Activated naive CD8-positive, alpha-beta T cell (primary cell): ENCODE measurements at regions not wholly inside any gene's neighbourhood (a gene's known extent, or its start where the extent isn't known, plus 50 kb on each side); places are given as distances from the start of the nearest gene placed in this dataset.

Experiments used
- H3K27ac Mint-ChIP-seq: one replicate; pipeline ENCODE4 v1.8.0; 2021; ENCODE audit warnings: mixed read lengths
- H3K27me3 Mint-ChIP-seq: one replicate; pipeline ENCODE4 v1.8.0; 2021; ENCODE audit warnings: mixed read lengths
- H3K36me3 Mint-ChIP-seq: one replicate; pipeline ENCODE4 v1.8.0; 2021; ENCODE audit warnings: mixed read lengths
- H3K4me1 Mint-ChIP-seq: one replicate; pipeline ENCODE4 v1.8.0; 2021; ENCODE audit warnings: low read depth, mixed read lengths
- H3K4me3 Mint-ChIP-seq: one replicate; pipeline ENCODE4 v1.8.0; 2021; ENCODE audit warnings: mild to moderate bottlenecking, mixed read lengths
- H3K9me3 Mint-ChIP-seq: one replicate; pipeline ENCODE4 v1.8.0; 2021; ENCODE audit warnings: low read depth, mixed read lengths

DNA sequence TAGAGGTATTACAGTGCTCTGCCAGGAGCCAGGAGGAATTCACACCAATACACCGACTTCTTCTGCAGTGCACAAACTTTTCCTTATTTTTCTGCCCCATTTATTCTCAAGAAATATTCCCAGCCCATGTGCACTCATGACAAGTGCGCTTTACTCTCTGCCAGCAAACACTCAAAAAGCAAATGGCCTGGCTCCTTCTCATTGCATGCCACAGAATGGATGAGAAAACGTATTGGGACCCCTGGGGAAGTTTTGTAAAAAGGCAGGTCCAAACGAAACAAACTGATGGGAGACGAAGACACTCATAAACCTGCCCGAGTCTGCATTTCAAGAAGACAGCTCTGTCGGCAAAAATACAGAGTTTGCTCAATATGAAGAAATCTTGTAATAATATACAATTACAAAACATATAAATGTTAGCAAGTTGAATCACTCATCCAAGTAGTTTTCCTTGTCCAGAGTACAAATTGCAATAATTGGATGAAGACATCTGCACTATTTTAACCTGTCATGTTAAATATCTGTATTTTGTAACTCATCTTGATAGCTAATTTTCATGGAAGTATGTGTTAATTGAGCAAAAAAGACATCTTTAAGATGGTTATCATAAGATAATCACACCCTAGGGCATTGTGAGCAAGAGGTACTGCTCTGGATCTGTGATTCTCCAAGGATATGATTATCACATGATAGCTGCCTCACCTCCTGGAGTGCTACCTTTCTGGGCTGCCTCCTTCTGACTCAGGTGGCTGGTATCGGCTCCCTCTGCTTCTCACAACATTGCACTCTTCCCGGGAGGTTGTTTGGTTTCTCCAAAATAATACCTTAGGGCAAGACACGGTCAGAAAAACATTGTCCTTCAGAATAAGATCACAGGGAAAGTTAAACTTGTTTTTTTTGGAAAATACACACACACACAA, 260.8 kb upstream of the G2E3 start:
- Mint-ChIP-seq H3K4me1 (no peaks in the 10 kb centered on the region), H3K4me3 (no peak overlapping the region), H3K36me3 (no peaks in the 10 kb centered on the region), H3K9me3 (no peaks in the 10 kb centered on the region), H3K27ac (no peak overlapping the region), H3K27me3 (peaks cover 6% of the 10 kb centered on the region)

- Mint-ChIP-seq H3K27me3 (peaks cover 4% of the 10 kb centered on the region), H3K4me3 (no peak overlapping the region), H3K27ac (no peak overlapping the region), H3K36me3 (no peaks in the 10 kb centered on the region), H3K9me3 (no peaks in the 10 kb centered on the region), H3K4me1 (no peaks in the 10 kb centered on the region)
Observed at GRCh38 chr14:30299915-30300314, 259.0 kb upstream of the G2E3 start.

DNA sequence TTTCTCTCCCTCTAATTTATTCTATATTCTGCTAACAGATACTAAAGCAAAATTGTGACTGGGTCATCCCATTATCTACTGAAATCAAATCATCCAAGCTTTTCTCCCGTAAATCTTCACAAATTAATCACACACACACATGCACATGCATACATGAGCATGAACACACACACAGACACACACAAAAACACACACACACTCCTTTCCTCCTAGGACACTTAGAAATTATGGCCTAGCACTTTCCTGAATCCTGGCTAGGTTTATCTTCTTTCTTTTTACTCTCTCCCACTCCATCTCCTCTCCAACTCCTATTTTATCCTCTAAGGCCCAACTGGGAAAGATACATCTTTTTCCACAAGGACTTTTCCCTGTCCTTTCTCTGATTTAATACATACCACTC, 255.6 kb upstream of the G2E3 start:
- no peaks in the 10 kb centered on the region for H3K4me1 Mint-ChIP-seq
- H3K27me3 Mint-ChIP-seq, result peaks cover 1% of the 10 kb centered on the region
- H3K27ac Mint-ChIP-seq, result no peak overlapping the region
- H3K4me3 Mint-ChIP-seq, result no peak overlapping the region
- H3K36me3 Mint-ChIP-seq, result no peaks in the 10 kb centered on the region
- H3K9me3 Mint-ChIP-seq, result no peaks in the 10 kb centered on the region

GRCh38 chr14:30305346-30305745, 253.6 kb upstream of the G2E3 start:
- no peak overlapping the region for H3K4me3 Mint-ChIP-seq
- no peaks in the 10 kb centered on the region for H3K4me1 Mint-ChIP-seq
- peaks cover 1% of the 10 kb centered on the region for H3K27me3 Mint-ChIP-seq
- no peaks in the 10 kb centered on the region for H3K9me3 Mint-ChIP-seq
- no peak overlapping the region for H3K27ac Mint-ChIP-seq
- H3K36me3 Mint-ChIP-seq, result no peaks in the 10 kb centered on the region

GRCh38 chr14:30309405-30309804, 249.6 kb upstream of the G2E3 start:
- Mint-ChIP-seq H3K4me1 (no peaks in the 10 kb centered on the region), H3K36me3 (no peaks in the 10 kb centered on the region)

GRCh38 chr14:30312214-30312613, 246.7 kb upstream of the G2E3 start:
- H3K4me1 Mint-ChIP-seq, result no peaks in the 10 kb centered on the region
- peaks cover 1% of the 10 kb centered on the region for H3K27me3 Mint-ChIP-seq
- H3K27ac Mint-ChIP-seq, result no peak overlapping the region
- no peak overlapping the region for H3K4me3 Mint-ChIP-seq
- no peaks in the 10 kb centered on the region for H3K36me3 Mint-ChIP-seq
- no peaks in the 10 kb centered on the region for H3K9me3 Mint-ChIP-seq

More at GRCh38 chr14:30309405-30309804, 249.6 kb upstream of the G2E3 start:
- H3K27ac Mint-ChIP-seq, result no peak overlapping the region
- peaks cover 1% of the 10 kb centered on the region for H3K27me3 Mint-ChIP-seq
- H3K4me3 Mint-ChIP-seq, result no peak overlapping the region
- no peaks in the 10 kb centered on the region for H3K9me3 Mint-ChIP-seq

- no peak overlapping the region for H3K4me3 Mint-ChIP-seq
- H3K36me3 Mint-ChIP-seq, result no peaks in the 10 kb centered on the region
- no peaks in the 10 kb centered on the region for H3K4me1 Mint-ChIP-seq
Observed at GRCh38 chr14:30317729-30318128, 241.2 kb upstream of the G2E3 start.

GRCh38 chr14:30322819-30323218, 236.1 kb upstream of the G2E3 start:
- Mint-ChIP-seq H3K36me3 (no peaks in the 10 kb centered on the region), H3K4me3 (no peak overlapping the region), H3K27me3 (no peaks in the 10 kb centered on the region), H3K4me1 (no peaks in the 10 kb centered on the region), H3K9me3 (no peaks in the 10 kb centered on the region), H3K27ac (no peak overlapping the region)

More at GRCh38 chr14:30317729-30318128, 241.2 kb upstream of the G2E3 start:
- Mint-ChIP-seq H3K27ac (no peak overlapping the region), H3K27me3 (peaks cover 2% of the 10 kb centered on the region), H3K9me3 (no peaks in the 10 kb centered on the region)

- Mint-ChIP-seq H3K27ac (no peak overlapping the region), H3K4me1 (no peaks in the 10 kb centered on the region), H3K27me3 (peaks cover 11% of the 10 kb centered on the region), H3K9me3 (peaks cover 3% of the 10 kb centered on the region), H3K36me3 (no peaks in the 10 kb centered on the region), H3K4me3 (no peak overlapping the region)
Observed at GRCh38 chr14:30330033-30330432, 228.9 kb upstream of the G2E3 start.

GRCh38 chr14:30330445-30330844, 228.5 kb upstream of the G2E3 start:
- no peaks in the 10 kb centered on the region for H3K36me3 Mint-ChIP-seq
- no peak overlapping the region for H3K4me3 Mint-ChIP-seq
- no peak overlapping the region for H3K27ac Mint-ChIP-seq
- H3K9me3 Mint-ChIP-seq, result peaks cover 3% of the 10 kb centered on the region
- peaks cover 11% of the 10 kb centered on the region for H3K27me3 Mint-ChIP-seq
- H3K4me1 Mint-ChIP-seq, result no peaks in the 10 kb centered on the region

- H3K4me3 Mint-ChIP-seq, result no peak overlapping the region
Observed at GRCh38 chr14:30331030-30331429, 227.9 kb upstream of the G2E3 start.

GRCh38 chr14:30332374-30332773, 226.6 kb upstream of the G2E3 start:
- peaks cover 3% of the 10 kb centered on the region for H3K9me3 Mint-ChIP-seq
- no peak overlapping the region for H3K4me3 Mint-ChIP-seq
- no peaks in the 10 kb centered on the region for H3K4me1 Mint-ChIP-seq
- no peak overlapping the region for H3K27ac Mint-ChIP-seq
- H3K27me3 Mint-ChIP-seq, result peaks cover 13% of the 10 kb centered on the region
- H3K36me3 Mint-ChIP-seq, result no peaks in the 10 kb centered on the region

More at GRCh38 chr14:30331030-30331429, 227.9 kb upstream of the G2E3 start:
- Mint-ChIP-seq H3K4me1 (no peaks in the 10 kb centered on the region), H3K27ac (no peak overlapping the region), H3K36me3 (no peaks in the 10 kb centered on the region), H3K9me3 (peaks cover 3% of the 10 kb centered on the region), H3K27me3 (peaks cover 11% of the 10 kb centered on the region)

- H3K27me3 Mint-ChIP-seq, result peaks cover 14% of the 10 kb centered on the region
- H3K27ac Mint-ChIP-seq, result no peak overlapping the region
- no peak overlapping the region for H3K4me3 Mint-ChIP-seq
- H3K4me1 Mint-ChIP-seq, result no peaks in the 10 kb centered on the region
- no peaks in the 10 kb centered on the region for H3K36me3 Mint-ChIP-seq
- peaks cover 3% of the 10 kb centered on the region for H3K9me3 Mint-ChIP-seq
Observed at GRCh38 chr14:30333934-30334333, 225.0 kb upstream of the G2E3 start.

DNA sequence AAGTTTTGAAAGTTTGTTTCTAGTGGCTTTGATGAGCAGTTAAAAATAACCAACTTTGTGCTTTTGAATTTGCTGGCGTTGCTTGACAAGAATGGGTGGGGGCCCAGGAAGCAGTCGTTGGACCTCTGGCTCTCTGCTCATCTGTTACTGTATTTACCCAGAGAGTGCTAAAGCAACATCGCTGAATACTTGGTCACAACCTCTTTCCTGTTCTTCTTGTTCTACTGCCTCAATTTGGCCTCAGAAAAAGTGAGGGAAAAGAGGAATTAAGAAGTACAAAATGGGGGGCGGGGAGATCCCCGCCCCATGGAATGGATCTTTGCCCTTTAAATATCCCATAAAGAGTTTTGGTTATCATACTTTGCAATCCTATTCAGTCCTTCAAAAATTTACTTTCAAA, 221.5 kb upstream of the G2E3 start:
- H3K27me3 Mint-ChIP-seq, result peaks cover 10% of the 10 kb centered on the region
- peaks cover 3% of the 10 kb centered on the region for H3K9me3 Mint-ChIP-seq
- H3K4me3 Mint-ChIP-seq, result no peak overlapping the region
- H3K36me3 Mint-ChIP-seq, result no peaks in the 10 kb centered on the region
- no peaks in the 10 kb centered on the region for H3K4me1 Mint-ChIP-seq
- H3K27ac Mint-ChIP-seq, result no peak overlapping the region

GRCh38 chr14:30339311-30339901, 219.6 kb upstream of the G2E3 start:
- Mint-ChIP-seq H3K9me3 (no peaks in the 10 kb centered on the region), H3K27me3 (peaks cover 4% of the 10 kb centered on the region), H3K36me3 (no peaks in the 10 kb centered on the region), H3K27ac (no peak overlapping the region), H3K4me1 (no peaks in the 10 kb centered on the region), H3K4me3 (no peak overlapping the region)
